HL-60 (cell line): ENCODE measurements at regions not wholly inside any gene's neighbourhood (a gene's known extent, or its start where the extent isn't known, plus 50 kb on each side); places are given as distances from the start of the nearest gene placed in this dataset.

Experiments used
- CTCF ChIP-seq: IDR thresholded peaks from one replicate; pipeline ENCODE4 v1.5.1; 2011; ENCODE audit warnings: low read length, control low read depth, inconsistent platforms; ENCODE audit not compliant: insufficient read depth
- GABPA ChIP-seq: IDR thresholded peaks from 2 replicates; pipeline ENCODE4 v1.6.1; 2012; ENCODE audit warnings: low read depth
- TF ChIP-seq, protein P1 (sequence below): IDR thresholded peaks from 2 replicates; pipeline ENCODE4 v1.6.1; 2012; ENCODE audit warnings: low read depth; ENCODE audit not compliant: insufficient replicate concordance

GRCh38 chr21:23952269-23952668 is 1655.0 kb downstream of the MRPL39 start:
- TF ChIP-seq CTCF (no peak), GABPA (no peak)
- TF ChIP-seq, protein P1, sequence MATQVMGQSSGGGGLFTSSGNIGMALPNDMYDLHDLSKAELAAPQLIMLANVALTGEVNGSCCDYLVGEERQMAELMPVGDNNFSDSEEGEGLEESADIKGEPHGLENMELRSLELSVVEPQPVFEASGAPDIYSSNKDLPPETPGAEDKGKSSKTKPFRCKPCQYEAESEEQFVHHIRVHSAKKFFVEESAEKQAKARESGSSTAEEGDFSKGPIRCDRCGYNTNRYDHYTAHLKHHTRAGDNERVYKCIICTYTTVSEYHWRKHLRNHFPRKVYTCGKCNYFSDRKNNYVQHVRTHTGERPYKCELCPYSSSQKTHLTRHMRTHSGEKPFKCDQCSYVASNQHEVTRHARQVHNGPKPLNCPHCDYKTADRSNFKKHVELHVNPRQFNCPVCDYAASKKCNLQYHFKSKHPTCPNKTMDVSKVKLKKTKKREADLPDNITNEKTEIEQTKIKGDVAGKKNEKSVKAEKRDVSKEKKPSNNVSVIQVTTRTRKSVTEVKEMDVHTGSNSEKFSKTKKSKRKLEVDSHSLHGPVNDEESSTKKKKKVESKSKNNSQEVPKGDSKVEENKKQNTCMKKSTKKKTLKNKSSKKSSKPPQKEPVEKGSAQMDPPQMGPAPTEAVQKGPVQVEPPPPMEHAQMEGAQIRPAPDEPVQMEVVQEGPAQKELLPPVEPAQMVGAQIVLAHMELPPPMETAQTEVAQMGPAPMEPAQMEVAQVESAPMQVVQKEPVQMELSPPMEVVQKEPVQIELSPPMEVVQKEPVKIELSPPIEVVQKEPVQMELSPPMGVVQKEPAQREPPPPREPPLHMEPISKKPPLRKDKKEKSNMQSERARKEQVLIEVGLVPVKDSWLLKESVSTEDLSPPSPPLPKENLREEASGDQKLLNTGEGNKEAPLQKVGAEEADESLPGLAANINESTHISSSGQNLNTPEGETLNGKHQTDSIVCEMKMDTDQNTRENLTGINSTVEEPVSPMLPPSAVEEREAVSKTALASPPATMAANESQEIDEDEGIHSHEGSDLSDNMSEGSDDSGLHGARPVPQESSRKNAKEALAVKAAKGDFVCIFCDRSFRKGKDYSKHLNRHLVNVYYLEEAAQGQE = no peak
